H7 (cell line): ENCODE measurements at regions not wholly inside any gene's neighbourhood (a gene's known extent, or its start where the extent isn't known, plus 50 kb on each side); places are given as distances from the start of the nearest gene placed in this dataset.

ENCODE experiments used
- DNase-seq: peaks from one replicate; pipeline ENCODE4 v3.0.0; 2012
- H3K27me3 ChIP-seq: 2 replicates; pipeline ENCODE4 v1.6.0; 2011; ENCODE audit warnings: mild to moderate bottlenecking, low read length; ENCODE audit not compliant: control insufficient read depth, insufficient read depth
- H3K36me3 ChIP-seq: replicated peaks from 2 replicates; pipeline ENCODE4 v1.5.1; 2011; ENCODE audit warnings: low read length; ENCODE audit not compliant: control insufficient read depth, insufficient read depth
- H3K4me3 ChIP-seq: 2 replicates; pipeline ENCODE4 v1.5.1; 2011; ENCODE audit warnings: low read depth, mild to moderate bottlenecking, control low read depth, low read length, moderate library complexity; ENCODE audit not compliant: insufficient read depth

- no peak for DNase-seq
- no peaks in the 10 kb centered on the region for H3K27me3 ChIP-seq
- no peaks in the 10 kb centered on the region for H3K36me3 ChIP-seq
- H3K4me3 ChIP-seq, result no peak overlapping the region
These were observed 50.3 kb upstream of the DPH6 start for GRCh38 chr15:35596285-35596684.

DNA sequence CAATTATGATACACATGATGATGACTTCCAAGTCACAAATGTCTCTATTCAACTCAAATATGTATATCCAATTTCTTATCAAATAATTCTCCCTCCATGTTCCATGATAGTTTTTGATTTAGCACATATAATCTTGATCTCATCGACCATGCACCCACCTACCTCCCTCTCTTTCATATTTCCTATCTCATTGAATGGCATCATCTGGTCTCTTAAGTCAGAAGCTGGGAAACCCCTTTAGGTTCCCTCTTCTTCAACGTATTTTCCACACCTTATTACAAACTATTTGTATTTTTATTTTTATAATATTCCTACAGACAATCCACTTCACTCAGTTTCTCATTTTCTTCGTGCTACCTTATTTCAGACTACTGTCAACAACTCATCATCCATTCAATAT, 56.9 kb upstream of the DPH6 start:
- Histone ChIP-seq H3K4me3 (no peak overlapping the region), H3K27me3 (no peaks in the 10 kb centered on the region), H3K36me3 (no peaks in the 10 kb centered on the region)
- no peak for DNase-seq

GRCh38 chr15:35603301-35603700, 57.3 kb upstream of the DPH6 start:
- DNase-seq, result no peak
- Histone ChIP-seq H3K4me3 (no peak overlapping the region), H3K36me3 (no peaks in the 10 kb centered on the region), H3K27me3 (no peaks in the 10 kb centered on the region)

DNA sequence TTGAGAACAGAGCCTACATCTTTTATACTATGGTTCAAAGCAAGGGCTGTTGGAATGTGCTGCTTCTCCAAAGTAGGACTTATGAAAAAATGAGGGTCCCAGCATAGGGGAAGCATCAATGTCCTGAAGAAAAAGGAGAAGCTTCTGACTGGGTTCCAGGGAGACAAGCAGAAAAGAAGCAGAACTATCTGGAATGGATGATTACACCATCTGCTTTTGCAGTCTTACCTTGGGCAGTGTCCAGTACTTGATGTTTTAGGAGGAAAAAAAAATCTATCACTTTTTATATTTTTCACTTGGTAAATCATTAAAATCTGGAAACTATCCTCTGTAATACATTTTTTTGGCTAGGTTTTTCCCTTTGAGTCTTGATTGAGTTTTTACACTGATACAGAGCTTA, 57.9 kb upstream of the DPH6 start:
- DNase-seq, result no peak
- H3K36me3 ChIP-seq, result no peaks in the 10 kb centered on the region
- no peaks in the 10 kb centered on the region for H3K27me3 ChIP-seq
- H3K4me3 ChIP-seq, result no peak overlapping the region

GRCh38 chr15:35605764-35606449, 59.9 kb upstream of the DPH6 start:
- no peak overlapping the region for H3K4me3 ChIP-seq
- no peaks in the 10 kb centered on the region for H3K36me3 ChIP-seq
- no peaks in the 10 kb centered on the region for H3K27me3 ChIP-seq
- DNase-seq, result no peak

DNA sequence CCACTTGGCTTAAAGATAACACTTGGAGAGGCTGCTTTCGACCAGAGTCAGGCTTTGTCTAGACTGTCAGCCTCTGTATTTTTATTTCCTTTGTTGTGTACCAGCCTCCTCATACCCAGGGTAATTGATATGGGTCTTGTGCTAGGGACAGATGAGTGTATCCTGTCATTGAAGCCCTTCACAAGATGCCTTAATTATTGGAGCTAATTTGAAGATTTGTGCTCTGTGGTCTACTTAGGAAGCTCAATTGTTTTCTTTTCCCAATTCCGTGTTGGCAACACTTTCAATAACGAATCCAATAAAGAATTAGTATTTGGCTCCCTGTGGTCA, 60.5 kb upstream of the DPH6 start:
- Histone ChIP-seq H3K36me3 (no peaks in the 10 kb centered on the region), H3K4me3 (no peak overlapping the region), H3K27me3 (no peaks in the 10 kb centered on the region)
- DNase-seq, result no peak

- H3K36me3 ChIP-seq, result no peaks in the 10 kb centered on the region
- DNase-seq, result no peak
These were observed 70.7 kb upstream of the DPH6 start for GRCh38 chr15:35616498-35617271.

DNA sequence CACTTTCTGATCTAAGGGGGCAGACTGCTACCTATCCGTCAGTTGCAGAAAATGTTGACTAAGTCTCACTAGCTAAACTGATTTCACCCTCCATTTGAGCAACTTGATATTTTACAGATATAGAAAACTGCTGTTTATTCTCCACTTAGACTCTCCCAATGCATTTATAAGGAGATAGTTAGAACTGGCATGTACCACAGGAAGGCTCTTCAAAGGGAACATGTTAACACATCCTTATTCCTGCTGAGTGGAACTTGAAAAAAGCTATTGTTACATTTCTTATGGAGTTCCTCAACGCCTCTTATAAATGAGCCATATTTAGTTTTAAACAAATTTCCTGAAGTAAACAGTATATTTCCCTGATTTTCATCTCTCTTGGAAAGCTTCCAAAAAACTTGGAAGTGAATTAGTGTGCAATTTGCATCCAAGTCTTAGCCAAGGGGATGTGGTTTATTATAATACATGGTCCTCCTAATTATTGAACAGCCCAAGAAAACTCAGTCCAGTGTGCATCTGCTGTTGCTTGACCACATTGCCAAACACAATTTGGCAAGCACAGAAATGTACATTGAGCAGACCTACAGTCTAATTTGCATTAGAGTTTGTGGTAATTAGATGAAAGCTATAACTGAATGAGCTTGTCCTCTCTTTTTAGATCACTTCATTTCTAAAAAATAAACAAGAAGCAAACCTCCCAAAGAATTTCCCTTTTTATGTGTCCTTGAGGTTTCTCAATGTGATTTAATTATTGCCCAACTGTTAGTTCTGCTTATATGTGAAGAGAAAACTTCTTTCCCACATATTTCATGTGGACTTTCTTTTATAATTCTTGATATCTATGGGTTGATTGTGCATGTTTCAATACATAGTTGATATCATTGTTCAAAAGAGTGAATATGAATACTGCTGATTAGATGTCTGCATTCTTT, 72.6 kb upstream of the DPH6 start:
- no peak overlapping the region for H3K4me3 ChIP-seq
- DNase-seq, result no peak
- no peaks in the 10 kb centered on the region for H3K27me3 ChIP-seq
- H3K36me3 ChIP-seq, result no peaks in the 10 kb centered on the region

More at GRCh38 chr15:35616498-35617271, 70.7 kb upstream of the DPH6 start:
- H3K27me3 ChIP-seq, result no peaks in the 10 kb centered on the region
- no peak overlapping the region for H3K4me3 ChIP-seq

DNA sequence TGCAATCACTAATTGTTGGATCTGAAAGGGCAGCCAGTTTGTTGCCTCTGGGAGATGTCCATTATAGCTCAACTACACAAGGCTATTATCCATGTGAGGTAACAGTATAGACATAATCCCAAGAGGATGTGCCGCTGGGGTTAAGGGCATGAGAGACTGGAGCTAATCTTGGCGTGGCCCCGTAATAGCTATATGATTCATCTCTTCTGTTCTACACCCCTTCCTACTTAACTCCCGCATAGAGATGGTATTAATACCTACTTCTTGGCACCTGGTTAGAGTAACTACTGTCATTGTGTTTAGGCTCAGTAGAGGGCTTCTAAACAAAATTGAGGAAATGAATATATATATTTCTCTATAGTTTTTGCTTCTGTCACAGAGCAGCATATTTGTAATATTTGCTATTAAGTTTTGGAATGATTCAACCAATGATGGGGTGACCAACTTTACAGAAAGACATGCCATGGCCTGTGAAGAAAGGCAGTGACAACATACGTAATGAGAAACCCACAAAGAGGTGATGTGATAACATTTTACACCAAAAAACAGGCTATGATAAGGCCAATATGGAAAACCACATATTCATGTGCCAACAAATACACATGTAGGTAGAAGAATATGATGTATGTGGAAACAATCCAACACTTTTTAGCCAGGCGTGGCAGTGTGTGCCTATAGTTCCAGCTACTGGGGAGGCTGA, 76.8 kb upstream of the DPH6 start:
- no peaks in the 10 kb centered on the region for H3K36me3 ChIP-seq

GRCh38 chr15:35624881-35625280, 78.9 kb upstream of the DPH6 start:
- H3K36me3 ChIP-seq, result no peaks in the 10 kb centered on the region
- no peaks in the 10 kb centered on the region for H3K27me3 ChIP-seq
- no peak overlapping the region for H3K4me3 ChIP-seq
- DNase-seq, result no peak

More for the DNA sequence above, 76.8 kb upstream of the DPH6 start:
- Histone ChIP-seq H3K4me3 (no peak overlapping the region), H3K27me3 (no peaks in the 10 kb centered on the region)
- no peak for DNase-seq

- Histone ChIP-seq H3K27me3 (no peaks in the 10 kb centered on the region), H3K36me3 (no peaks in the 10 kb centered on the region), H3K4me3 (no peak overlapping the region)
- DNase-seq, result no peak
These were observed 80.8 kb upstream of the DPH6 start for GRCh38 chr15:35626571-35627318.

DNA sequence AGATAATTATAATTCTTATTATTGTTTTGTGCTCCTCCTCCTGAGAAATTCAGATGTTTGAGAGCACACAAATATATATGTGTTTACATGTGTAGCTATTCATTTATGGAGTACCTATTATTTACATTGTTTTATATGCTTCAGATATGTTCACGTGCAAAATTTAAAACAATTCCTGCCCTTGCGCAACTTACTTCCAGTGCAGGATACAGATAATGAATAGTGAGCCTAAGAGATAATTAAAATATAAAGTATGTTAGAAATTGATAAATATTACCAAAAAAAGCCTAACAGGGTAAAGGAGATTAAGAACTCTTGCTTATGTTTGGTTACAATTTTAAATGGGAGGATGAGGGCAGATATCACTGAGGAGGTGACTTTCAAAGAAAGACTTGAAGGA, 81.7 kb upstream of the DPH6 start:
- H3K27me3 ChIP-seq, result no peaks in the 10 kb centered on the region
- no peak overlapping the region for H3K4me3 ChIP-seq
- H3K36me3 ChIP-seq, result no peaks in the 10 kb centered on the region
- no peak for DNase-seq

GRCh38 chr15:35629766-35630165, 83.8 kb upstream of the DPH6 start:
- no peak overlapping the region for H3K4me3 ChIP-seq
- H3K27me3 ChIP-seq, result no peaks in the 10 kb centered on the region
- no peak for DNase-seq
- no peaks in the 10 kb centered on the region for H3K36me3 ChIP-seq

DNA sequence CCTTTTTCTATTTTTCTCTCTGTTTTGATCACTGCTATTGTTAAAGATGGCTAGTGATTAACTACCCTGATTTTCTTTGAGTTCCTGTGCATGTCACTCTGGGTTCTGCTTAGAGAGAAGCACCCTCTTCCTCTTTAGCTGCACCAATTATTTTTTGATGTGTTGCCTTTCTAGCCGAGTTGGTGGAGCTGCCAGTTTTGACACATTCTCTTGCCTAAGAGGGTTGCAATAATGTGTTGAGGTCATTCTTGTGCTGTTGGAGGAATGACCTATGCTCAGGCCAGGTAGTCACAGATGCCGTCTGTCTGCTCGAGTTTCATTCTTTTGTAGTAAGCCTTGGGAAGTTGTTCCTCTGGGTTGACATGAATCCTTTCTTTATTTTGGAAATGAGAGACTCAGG, 84.6 kb upstream of the DPH6 start:
- H3K27me3 ChIP-seq, result no peaks in the 10 kb centered on the region
- H3K4me3 ChIP-seq, result no peak overlapping the region
- DNase-seq, result no peak
- H3K36me3 ChIP-seq, result no peaks in the 10 kb centered on the region
